ENCODE measurements at regions not wholly inside any gene's neighbourhood (a gene's known extent, or its start where the extent isn't known, plus 50 kb on each side); places are given as distances from the start of the nearest gene placed in this dataset.

- no peak overlapping the region for H3K4me2 ChIP-seq (ENCODE audit: low read depth, low read length)
- no peak overlapping the region for H2BK20ac ChIP-seq (ENCODE audit: low read depth, low read length)
- ChIA-PET CTCF (interaction anchor here (1.1 kb wide), 1 partner anchor 96 kb away, joined by 3 read pairs; no protein-coding TSS in a partner anchor), POLR2A (ENCODE audit: unreplicated experiment) (no interaction called here)
- no peaks in the 10 kb centered on the region for H3K27me3 ChIP-seq (ENCODE audit: control insufficient read depth, insufficient read depth, low read length)
- H4K20me1 ChIP-seq (ENCODE audit: insufficient read depth, low read length), result no peaks in the 10 kb centered on the region
- H3K79me1 ChIP-seq (ENCODE audit: low read depth in 1 of 2, low read length in 2 of 2), result no peaks in the 10 kb centered on the region
- H3K36me3 ChIP-seq (ENCODE audit: control insufficient read depth, insufficient read depth, low read length), result no peaks in the 10 kb centered on the region
- no peaks in the 10 kb centered on the region for H3K9me1 ChIP-seq (ENCODE audit: insufficient read depth, low read length)
- H3K4me1 ChIP-seq (ENCODE audit: control insufficient read depth, insufficient read depth, low read length), result no peaks in the 10 kb centered on the region
- WGBS, 2 experiments (ENCODE audit: extremely low coverage in 2 of 2, insufficient read length in 1 of 2), result no CpG with 5 or more reads among the region's 1 CpG
- H3K18ac ChIP-seq (ENCODE audit: low read depth, low read length), result no peak overlapping the region
- no peak overlapping the region for H4K8ac ChIP-seq (ENCODE audit: low read depth in 2 of 2, low read length in 2 of 2)
- H3K9ac ChIP-seq (ENCODE audit: low read depth, low read length), result no peak overlapping the region
- H2BK120ac ChIP-seq (ENCODE audit: low read depth, low read length), result no peak overlapping the region
- H2AK9ac ChIP-seq (replicated peaks; ENCODE audit: low read depth, low read length, poor library complexity), result no peak overlapping the region
- intact Hi-C loops (cut with micrococcal nuclease) (no loop called here), dilution Hi-C loops (cut with HindIII; ENCODE audit: low sequenced_read_pairs, unreplicated experiment) (no loop called here), in situ Hi-C loops (cut with MboI; ENCODE audit: low sequenced_read_pairs) (no loop called here)
- H3K9me3 ChIP-seq (ENCODE audit: control insufficient read depth, insufficient read depth, low read length), result no peaks in the 10 kb centered on the region
- no peak overlapping the region for H2AK5ac ChIP-seq (ENCODE audit: low read depth, low read length)
- no peak overlapping the region for H3K56ac ChIP-seq (ENCODE audit: extremely low read depth, insufficient read depth, low read length)
- H3K14ac ChIP-seq (replicated peaks; ENCODE audit: low read depth, low read length), result no peak overlapping the region
- no peak overlapping the region for H3K23ac ChIP-seq (ENCODE audit: low read depth, low read length)
- H2BK5ac ChIP-seq (ENCODE audit: low read depth, low read length, poor library complexity, severe bottlenecking), result no peak overlapping the region
- H2AFZ ChIP-seq (replicated peaks; ENCODE audit: low read length, poor library complexity), result no peak overlapping the region
- H3K4ac ChIP-seq (ENCODE audit: low read depth, low read length), result no peak overlapping the region
- TF ChIP-seq, protein P1, sequence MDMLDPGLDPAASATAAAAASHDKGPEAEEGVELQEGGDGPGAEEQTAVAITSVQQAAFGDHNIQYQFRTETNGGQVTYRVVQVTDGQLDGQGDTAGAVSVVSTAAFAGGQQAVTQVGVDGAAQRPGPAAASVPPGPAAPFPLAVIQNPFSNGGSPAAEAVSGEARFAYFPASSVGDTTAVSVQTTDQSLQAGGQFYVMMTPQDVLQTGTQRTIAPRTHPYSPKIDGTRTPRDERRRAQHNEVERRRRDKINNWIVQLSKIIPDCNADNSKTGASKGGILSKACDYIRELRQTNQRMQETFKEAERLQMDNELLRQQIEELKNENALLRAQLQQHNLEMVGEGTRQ (IDR thresholded peaks at IDR 0.05; ENCODE audit: low read depth, low read length), result no peak
- TF ChIP-seq NFE2L2 (IDR thresholded peaks at IDR 0.05; ENCODE audit: low read depth, low read length) (no peak), SMC3 (IDR thresholded peaks at IDR 0.05; ENCODE audit: low read depth, low read length) (no peak), MXI1 (IDR thresholded peaks at IDR 0.05; ENCODE audit: borderline replicate concordance, low read depth, low read length) (no peak)
- no peak overlapping the region for H3K4me3 ChIP-seq (ENCODE audit: insufficient read depth, low read depth, low read length)
- no TSS peak for BruUV-seq (replicated peaks)
- no peak overlapping the region for H3K27ac ChIP-seq (ENCODE audit: insufficient read depth, low read length)
- no peak overlapping the region for H2BK15ac ChIP-seq (ENCODE audit: low read depth, low read length)
- H4K5ac ChIP-seq (ENCODE audit: low read depth, low read length), result no peak overlapping the region
- ATAC-seq (ENCODE audit: low read depth) (no peak), DNase-seq (no peak)
- no peak overlapping the region for H4K91ac ChIP-seq (ENCODE audit: insufficient read depth, low read depth, low read length)
Measured at GRCh38 chr1:157399984-157400382, 152.3 kb downstream of the FCRL5 start.
